H1 (cell line): ENCODE measurements at regions not wholly inside any gene's neighbourhood (a gene's known extent, or its start where the extent isn't known, plus 50 kb on each side); places are given as distances from the start of the nearest gene placed in this dataset.

Experiments
- CTCF ChIA-PET: fragments of 300-600 bp; sonication (Branson Sonifier 250); formaldehyde crosslinking; loops from one replicate; lab custom pipeline; 2021; ENCODE audit not compliant: partially characterized antibody; lab: Charles Lee
- POLR2A ChIA-PET: fragments of 300-600 bp; sonication (Branson Sonifier 250); formaldehyde crosslinking; loops from one replicate; lab custom pipeline; 2021; ENCODE audit warnings: inconsistent platforms; ENCODE audit not compliant: partially characterized antibody; lab: Charles Lee
- DNase-seq, 2 experiments: peaks; one replicate each; pipeline versions ENCODE4 v3.0.0 to v3.0.0-alpha.2; 2010 to 2022; ENCODE audit warnings: low spot score in 2 of 2, low read depth in 1 of 2, mixed read lengths in 1 of 2
- FAIRE-seq: peaks from 2 replicates; lab custom pipeline; 2011; peaks lifted over from hg19 to GRCh38; lab: Jason Lieb, UNC
- H2AFZ ChIP-seq: 2 replicates; pipeline ENCODE4 v1.8.1; 2012; ENCODE audit warnings: low read length, inconsistent platforms
- H2AK5ac ChIP-seq: 2 replicates; pipeline ENCODE4 v1.6.1; 2013; ENCODE audit warnings: low read depth, low read length
- H2BK120ac ChIP-seq: replicated peaks from 2 replicates; pipeline ENCODE3; 2013; ENCODE audit warnings: low read depth, low read length, inconsistent platforms
- H2BK12ac ChIP-seq: 2 replicates; pipeline ENCODE4 v1.6.1; 2013; ENCODE audit warnings: low read depth, low read length
- H2BK15ac ChIP-seq: 2 replicates; pipeline ENCODE4 v1.6.1; 2013; ENCODE audit warnings: low read length
- H2BK20ac ChIP-seq: 2 replicates; pipeline ENCODE4 v1.6.1; 2013; ENCODE audit warnings: low read length
- H2BK5ac ChIP-seq: 2 replicates; pipeline ENCODE4 v1.6.1; 2013; ENCODE audit warnings: low read depth, low read length
- H3K14ac ChIP-seq: 2 replicates; pipeline ENCODE4 v1.6.1; 2013; ENCODE audit warnings: inconsistent platforms; ENCODE audit not compliant: insufficient read length
- H3K18ac ChIP-seq: 2 replicates; pipeline ENCODE4 v1.6.1; 2013; ENCODE audit warnings: low read length; ENCODE audit errors: extremely low read depth
- H3K23ac ChIP-seq: 2 replicates; pipeline ENCODE4 v1.6.1; 2013; ENCODE audit warnings: inconsistent platforms; ENCODE audit not compliant: insufficient read length
- H3K23me2 ChIP-seq: 2 replicates; pipeline ENCODE4 v1.6.1; 2013; ENCODE audit warnings: low read depth, low read length
- H3K27ac ChIP-seq: 2 replicates; pipeline ENCODE4 v1.6.1; 2011; ENCODE audit warnings: low read depth, low read length, inconsistent platforms
- H3K27me3 ChIP-seq, 4 experiments: replicated peaks in 1 of 4; 1 replicate in 1 of 4; 2 replicates in 3 of 4; pipeline versions ENCODE4 v1.6.1 to v1.8.1; 2011 to 2013; ENCODE audit warnings: low read length in 3 of 4, mild to moderate bottlenecking in 3 of 4, inconsistent platforms in 2 of 4, mixed read lengths in 2 of 4, moderate library complexity in 1 of 4; ENCODE audit not compliant: control insufficient read depth in 3 of 4, insufficient read depth in 3 of 4; ENCODE audit errors: extremely low read depth in 1 of 4
- H3K36me3 ChIP-seq, 4 experiments: 2 replicates each; pipeline versions ENCODE4 v1.6.1 to v1.8.1; 2011 to 2013; ENCODE audit warnings: mild to moderate bottlenecking in 4 of 4, low read length in 3 of 4, moderate library complexity in 2 of 4, control low read depth in 1 of 4, inconsistent platforms in 1 of 4; ENCODE audit not compliant: insufficient read depth in 4 of 4, control insufficient read depth in 2 of 4
- H3K4ac ChIP-seq: replicated peaks from 2 replicates; pipeline ENCODE3; 2013; ENCODE audit warnings: low read length, low read depth, mixed read lengths, inconsistent platforms; ENCODE audit not compliant: insufficient read length
- H3K4me1 ChIP-seq, 4 experiments: replicated peaks in 1 of 4; 1 replicate in 1 of 4; 2 replicates in 3 of 4; pipeline versions ENCODE4 v1.6.1 to v1.8.1; 2011 to 2013; ENCODE audit warnings: low read length in 3 of 4, inconsistent platforms in 2 of 4, mixed read lengths in 1 of 4; ENCODE audit not compliant: insufficient read depth in 4 of 4, control insufficient read depth in 3 of 4
- H3K4me2 ChIP-seq, 2 experiments: 2 replicates each; pipeline versions ENCODE4 v1.6.1 to v1.8.1; 2011 to 2013; ENCODE audit warnings: low read depth in 2 of 2, low read length in 2 of 2, control low read depth in 1 of 2, inconsistent platforms in 1 of 2, mild to moderate bottlenecking in 1 of 2; ENCODE audit not compliant: insufficient read depth in 1 of 2
- H3K4me3 ChIP-seq, 4 experiments: fragments of 200-600, 300-600 bp in 1 of 4; sonication (generic), shearing (Covaris generic), sonication (Bioruptor Twin) in 1 of 4; 2 replicates each; pipeline versions ENCODE4 v1.5.1 to v1.8.1; 2011 to 2016; ENCODE audit warnings: low read length in 4 of 4, low read depth in 3 of 4, control low read depth in 2 of 4, inconsistent platforms in 2 of 4, mild to moderate bottlenecking in 2 of 4, mixed read lengths in 1 of 4, moderate library complexity in 1 of 4; ENCODE audit not compliant: insufficient read depth in 2 of 4; ENCODE audit errors: extremely low read depth in 1 of 4
- H3K56ac ChIP-seq: replicated peaks from 2 replicates; pipeline ENCODE3; 2013; ENCODE audit warnings: low read depth, mild to moderate bottlenecking, mixed read lengths, low read length, inconsistent platforms; ENCODE audit not compliant: insufficient read length
- H3K79me1 ChIP-seq: 2 replicates; pipeline ENCODE4 v1.6.1; 2013; ENCODE audit warnings: low read depth, low read length, control low read depth
- H3K79me2 ChIP-seq, 2 experiments: 2 replicates each; pipeline versions ENCODE4 v1.6.1 to v1.8.1; 2012 to 2013; ENCODE audit warnings: low read length in 2 of 2, mild to moderate bottlenecking in 2 of 2, inconsistent platforms in 1 of 2; ENCODE audit not compliant: insufficient read depth in 2 of 2, control insufficient read depth in 1 of 2
- H3K9ac ChIP-seq, 4 experiments: replicated peaks in 1 of 4; 1 replicate in 1 of 4; 2 replicates in 3 of 4; pipeline versions ENCODE4 v1.6.1 to v1.8.1; 2011 to 2013; ENCODE audit warnings: low read depth in 3 of 4, low read length in 3 of 4, control low read depth in 2 of 4, mild to moderate bottlenecking in 2 of 4, moderate library complexity in 2 of 4, inconsistent platforms in 1 of 4; ENCODE audit errors: extremely low read depth in 1 of 4
- H3K9me3 ChIP-seq, 2 experiments: 2 replicates each; pipeline versions ENCODE4 v1.6.1 to v1.8.1; 2012 to 2013; ENCODE audit warnings: mild to moderate bottlenecking in 2 of 2, moderate library complexity in 2 of 2, control low read depth in 1 of 2, inconsistent platforms in 1 of 2, low read depth in 1 of 2, low read length in 1 of 2, mixed read lengths in 1 of 2; ENCODE audit not compliant: insufficient read depth in 2 of 2
- H4K20me1 ChIP-seq, 2 experiments: replicated peaks in 1 of 2; 2 replicates each; pipeline versions ENCODE3 to v1.8.1; 2011 to 2013; ENCODE audit warnings: inconsistent platforms in 2 of 2, low read length in 2 of 2, mild to moderate bottlenecking in 1 of 2; ENCODE audit not compliant: insufficient read depth in 2 of 2, control insufficient read depth in 1 of 2
- H4K5ac ChIP-seq: 2 replicates; pipeline ENCODE4 v1.6.1; 2013; ENCODE audit warnings: low read length, low read depth, mixed read lengths, inconsistent platforms; ENCODE audit not compliant: insufficient read length
- H4K8ac ChIP-seq: 2 replicates; pipeline ENCODE4 v1.8.0; 2013; ENCODE audit warnings: mild to moderate bottlenecking, moderate library complexity, low read length, inconsistent platforms; ENCODE audit not compliant: insufficient read depth; ENCODE audit errors: extremely low read depth
- H4K91ac ChIP-seq: replicated peaks from 2 replicates; pipeline ENCODE3; 2013; ENCODE audit warnings: low read length, mixed read lengths, inconsistent platforms; ENCODE audit not compliant: insufficient read length
- BCL11A ChIP-seq, 2 experiments: IDR thresholded peaks; one replicate each; pipeline ENCODE4 v1.6.1; 2011; ENCODE audit warnings: low read depth in 2 of 2, low read length in 2 of 2, mild to moderate bottlenecking in 2 of 2
- CTCF ChIP-seq, 3 experiments: IDR thresholded peaks; 1 replicate in 2 of 3; 2 replicates in 1 of 3; pipeline versions ENCODE4 v1.5.1 to v1.6.1; 2011; ENCODE audit warnings: low read length in 3 of 3, mild to moderate bottlenecking in 3 of 3, inconsistent platforms in 2 of 3, low read depth in 1 of 3, moderate library complexity in 1 of 3; ENCODE audit not compliant: insufficient read depth in 1 of 3; ENCODE audit errors: control extremely low read depth in 1 of 3
- EP300 ChIP-seq, 2 experiments: IDR thresholded peaks; 1 replicate in 1 of 2; 2 replicates in 1 of 2; pipeline ENCODE4 v1.6.1; 2011 to 2012; ENCODE audit warnings: low read depth in 2 of 2, low read length in 2 of 2, mild to moderate bottlenecking in 2 of 2, borderline replicate concordance in 1 of 2, inconsistent platforms in 1 of 2, moderate library complexity in 1 of 2
- GTF2F1 ChIP-seq: IDR thresholded peaks from 2 replicates; pipeline ENCODE4 v1.6.1; 2012; ENCODE audit warnings: low read depth, low read length, improper control_type of control experiment, borderline replicate concordance
- HDAC6 ChIP-seq: IDR thresholded peaks from one replicate; pipeline ENCODE4 v1.7.1; 2012; ENCODE audit warnings: low read depth, mild to moderate bottlenecking, inconsistent platforms, low read length, moderate library complexity
- MAFK ChIP-seq: IDR thresholded peaks from 2 replicates; pipeline ENCODE4 v1.6.1; 2012; ENCODE audit warnings: low read depth, mild to moderate bottlenecking, improper control_type of control experiment, low read length
- NRF1 ChIP-seq: IDR thresholded peaks from 2 replicates; pipeline ENCODE4 v1.6.1; 2011; ENCODE audit warnings: mild to moderate bottlenecking, low read depth, low read length, improper control_type of control experiment
- RNF2 ChIP-seq: fragments of 200-900, 300-1000 bp; sonication (generic); IDR thresholded peaks from 2 replicates; pipeline ENCODE4 v1.7.1; 2016; ENCODE audit warnings: borderline replicate concordance, low read depth, mild to moderate bottlenecking, antibody characterized with exemption, low read length; ENCODE audit not compliant: poor library complexity, severe bottlenecking; ENCODE audit errors: missing control alignments
- TAF7 ChIP-seq: optimal IDR thresholded peaks from 2 replicates; pipeline ENCODE3; 2011; ENCODE audit warnings: low read depth, mild to moderate bottlenecking, inconsistent platforms, low read length, moderate library complexity, borderline replicate concordance
- WGBS, 2 experiments: shearing (Covaris generic) in 1 of 2; methylation state at CpG; one replicate each; pipeline versions ENCODE4 v1.1.6 to v1.1.7; 2013 to 2015; ENCODE audit warnings: low lambda C conversion rate in 2 of 2, mixed read lengths in 2 of 2, inconsistent platforms in 1 of 2, low coverage in 1 of 2, missing lambda C conversion rate in 1 of 2; ENCODE audit not compliant: insufficient replicate concordance in 2 of 2, insufficient coverage in 1 of 2, insufficient read length in 1 of 2; ENCODE audit errors: extremely low coverage in 1 of 2, missing lambda C conversion rate in 1 of 2; 5-methylcytosine and 5-hydroxymethylcytosine counted together

DNA sequence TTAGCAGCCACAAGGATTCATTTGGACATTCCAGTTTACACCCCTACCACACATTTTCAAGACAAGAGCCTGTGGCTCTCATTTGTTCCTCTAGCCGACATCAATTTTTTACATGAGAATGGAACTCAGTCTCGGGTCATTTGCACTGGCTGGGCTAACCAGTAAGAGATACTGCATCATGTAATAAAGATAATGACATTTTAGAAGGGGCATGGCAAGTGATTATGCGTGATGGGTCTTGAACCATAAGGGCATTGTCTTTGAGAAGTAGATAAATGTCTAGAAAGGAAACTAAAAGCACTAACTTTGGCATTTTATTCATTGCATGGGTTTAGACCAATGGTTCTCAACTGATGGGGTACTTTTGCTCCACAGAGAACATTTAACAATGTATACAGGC lies 146.0 kb upstream of the GRM7 start:
- Histone ChIP-seq H2BK12ac (no peak overlapping the region), H2BK15ac (no peak overlapping the region), H3K18ac (no peak overlapping the region), H3K79me2 (no peaks in the 10 kb centered on the region), H3K9ac (no peak overlapping the region), H3K27ac (no peak overlapping the region), H3K4me2 (no peak overlapping the region), H2BK20ac (no peak overlapping the region), H3K56ac (no peak overlapping the region), H3K23ac (no peak overlapping the region), H3K9me3 (no peaks in the 10 kb centered on the region), H4K5ac (no peak overlapping the region), H3K36me3 (no peaks in the 10 kb centered on the region), H4K20me1 (peaks cover 0 to 2% of the 10 kb centered on the region in 2 experiments), H2AFZ (0 out of 2 replicates have a peak overlapping the region, but pooled peaks have one; percentile 4), H3K27me3 (no peaks in the 10 kb centered on the region), H3K4ac (no peak overlapping the region), H2BK120ac (no peak overlapping the region), H3K23me2 (no peaks in the 10 kb centered on the region), H3K14ac (no peak overlapping the region), H2BK5ac (no peak overlapping the region), H4K91ac (no peak overlapping the region), H3K4me1 (no peaks in the 10 kb centered on the region), H3K79me1 (no peaks in the 10 kb centered on the region), H3K4me3 (no peak overlapping the region), H2AK5ac (no peak overlapping the region), H4K8ac (no peak overlapping the region)
- FAIRE-seq = no peak
- POLR2A ChIA-PET = no interaction called here
- TF ChIP-seq TAF7 (no peak), CTCF (IDR thresholded peaks at IDR 0.05; ENCODE audit: control extremely low read depth in 1 of 3, insufficient read depth in 1 of 3, low read depth in 1 of 3, low read length in 3 of 3) (no peak), HDAC6 (no peak), EP300 (IDR thresholded peaks at IDR 0.05; ENCODE audit: borderline replicate concordance in 1 of 2, low read depth in 2 of 2, low read length in 2 of 2) (no peak), RNF2 (no peak), NRF1 (no peak), BCL11A (IDR thresholded peaks at IDR 0.05; ENCODE audit: low read depth in 2 of 2, low read length in 2 of 2) (no peak), GTF2F1 (no peak), MAFK (no peak)
- CTCF ChIA-PET = no interaction called here
- WGBS, 2 experiments = 97% methylated on average over 3 of the region's 3 CpGs; no CpG with 5 or more reads in 1 of the 2 experiments
- DNase-seq = no peak
